ENCODE measurements at regions not wholly inside any gene's neighbourhood (a gene's known extent, or its start where the extent isn't known, plus 50 kb on each side); places are given as distances from the start of the nearest gene placed in this dataset.

- dilution Hi-C loops (cut with MboI; ENCODE audit: extremely low pct_ligation_motif_present, low sequenced_read_pairs) = no loop called here
- Histone ChIP-seq H3K9me3 (ENCODE audit: control insufficient read depth, low read depth, low read length) (no peaks in the 10 kb centered on the region), H3K27me3 (ENCODE audit: control insufficient read depth, extremely low read depth, insufficient read depth, low read length) (no peaks in the 10 kb centered on the region), H3K9ac (ENCODE audit: control insufficient read depth, extremely low read depth, insufficient read depth, low read length) (no peak overlapping the region), H3K27ac (ENCODE audit: control insufficient read depth, insufficient read depth, low read length) (no peak overlapping the region), H3K36me3 (ENCODE audit: control insufficient read depth in 2 of 2, extremely low read depth in 1 of 2, insufficient read depth in 2 of 2, low read length in 2 of 2) (no peaks in the 10 kb centered on the region), H3K4me1 (ENCODE audit: control insufficient read depth, extremely low read depth, insufficient read depth, low read length) (no peaks in the 10 kb centered on the region), H2AFZ (ENCODE audit: control insufficient read depth, low read length) (no peak overlapping the region), H3K4me2 (ENCODE audit: control insufficient read depth, extremely low read depth, insufficient read depth, low read depth, low read length) (no peak overlapping the region), H4K20me1 (ENCODE audit: control insufficient read depth, extremely low read depth, insufficient read depth, low read length) (no peaks in the 10 kb centered on the region), H3K79me2 (ENCODE audit: control insufficient read depth, insufficient read depth, low read length) (no peaks in the 10 kb centered on the region), H3K9me1 (ENCODE audit: control insufficient read depth, extremely low read depth, insufficient read depth, low read length) (no peaks in the 10 kb centered on the region), H3K4me3 (ENCODE audit: control insufficient read depth in 2 of 3, extremely low read depth in 1 of 3, insufficient read depth in 2 of 3, low read depth in 1 of 3, low read length in 3 of 3) (no peak overlapping the region)
- DNase-seq (ENCODE audit: low read depth, low spot score) (no peak), FAIRE-seq (no peak)
- no peak for TF ChIP-seq CTCF (optimal IDR thresholded peaks at IDR 0.05 in 1 of 3, IDR thresholded peaks at IDR 0.05 in 1 of 3, conservative IDR thresholded peaks at IDR 0.05 in 1 of 3; ENCODE audit: extremely low read depth in 1 of 3, insufficient read depth in 2 of 3, low read length in 3 of 3)
- no peak for TF ChIP-seq EZH2 (IDR thresholded peaks at IDR 0.05; ENCODE audit: low read length)
Observed at GRCh38 chr2:221649051-221649775, 77.1 kb upstream of the EPHA4 start.

- dilution Hi-C loops (cut with MboI; ENCODE audit: extremely low pct_ligation_motif_present, low sequenced_read_pairs) = no loop called here
- Histone ChIP-seq H3K4me1 (ENCODE audit: control insufficient read depth, extremely low read depth, insufficient read depth, low read length) (no peaks in the 10 kb centered on the region), H2AFZ (ENCODE audit: control insufficient read depth, low read length) (no peak overlapping the region), H4K20me1 (ENCODE audit: control insufficient read depth, extremely low read depth, insufficient read depth, low read length) (no peaks in the 10 kb centered on the region), H3K9me1 (ENCODE audit: control insufficient read depth, extremely low read depth, insufficient read depth, low read length) (no peaks in the 10 kb centered on the region), H3K9me3 (ENCODE audit: control insufficient read depth, low read depth, low read length) (no peaks in the 10 kb centered on the region), H3K9ac (ENCODE audit: control insufficient read depth, extremely low read depth, insufficient read depth, low read length) (no peak overlapping the region), H3K79me2 (ENCODE audit: control insufficient read depth, insufficient read depth, low read length) (no peaks in the 10 kb centered on the region), H3K36me3 (ENCODE audit: control insufficient read depth in 2 of 2, extremely low read depth in 1 of 2, insufficient read depth in 2 of 2, low read length in 2 of 2) (no peaks in the 10 kb centered on the region), H3K4me2 (ENCODE audit: control insufficient read depth, extremely low read depth, insufficient read depth, low read depth, low read length) (no peak overlapping the region), H3K4me3 (ENCODE audit: control insufficient read depth in 2 of 3, extremely low read depth in 1 of 3, insufficient read depth in 2 of 3, low read depth in 1 of 3, low read length in 3 of 3) (no peak overlapping the region), H3K27me3 (ENCODE audit: control insufficient read depth, extremely low read depth, insufficient read depth, low read length) (no peaks in the 10 kb centered on the region), H3K27ac (ENCODE audit: control insufficient read depth, insufficient read depth, low read length) (no peak overlapping the region)
- FAIRE-seq = no peak
- TF ChIP-seq CTCF (optimal IDR thresholded peaks at IDR 0.05 in 1 of 3, IDR thresholded peaks at IDR 0.05 in 1 of 3, conservative IDR thresholded peaks at IDR 0.05 in 1 of 3; ENCODE audit: extremely low read depth in 1 of 3, insufficient read depth in 2 of 3, low read length in 3 of 3) = no peak
- no peak for TF ChIP-seq EZH2 (IDR thresholded peaks at IDR 0.05; ENCODE audit: low read length)
- DNase-seq (ENCODE audit: low read depth, low spot score) = no peak
Observed at GRCh38 chr2:221642447-221642846, 70.3 kb upstream of the EPHA4 start.

All from keratinocyte (primary cell).